ENCODE measurements at regions not wholly inside any gene's neighbourhood (a gene's known extent, or its start where the extent isn't known, plus 50 kb on each side); places are given as distances from the start of the nearest gene placed in this dataset.
"Not testable (repeated sequence)": the region's sequence is repeated elsewhere in the genome, so short reads cannot be mapped to it uniquely, and the experiment has no call there.

DNA sequence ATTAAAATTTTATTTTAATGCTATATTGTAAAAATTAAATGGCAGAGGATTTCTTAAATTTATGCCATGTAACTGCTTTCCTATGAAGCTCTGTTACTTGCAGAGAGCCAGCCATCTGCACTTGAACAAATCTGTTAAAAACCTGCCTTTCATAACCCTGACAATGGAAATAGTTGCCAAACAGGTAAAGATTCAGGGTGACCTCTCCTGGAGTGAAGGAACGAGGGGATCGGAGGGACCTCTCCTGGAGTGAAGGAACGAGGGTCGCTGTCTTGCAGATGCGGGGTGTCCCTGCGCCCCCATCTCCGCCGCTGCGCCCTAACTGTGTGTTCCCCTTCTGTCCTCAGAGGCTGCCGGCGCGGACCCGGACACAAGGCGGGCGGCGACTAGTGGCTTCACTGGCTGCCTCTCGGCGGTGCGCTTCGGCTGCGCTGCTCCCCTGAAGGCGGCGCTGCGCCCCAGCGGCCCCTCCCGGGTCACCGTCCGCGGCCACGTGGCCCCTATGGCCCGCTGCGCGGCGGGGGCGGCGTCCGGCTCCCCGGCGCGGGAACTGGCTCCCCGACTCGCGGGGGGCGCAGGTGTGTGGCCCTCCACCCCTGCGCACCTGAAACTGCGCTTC, 295.9 kb upstream of the SPATA31A3 start:
- TF ChIP-seq, protein P1, sequence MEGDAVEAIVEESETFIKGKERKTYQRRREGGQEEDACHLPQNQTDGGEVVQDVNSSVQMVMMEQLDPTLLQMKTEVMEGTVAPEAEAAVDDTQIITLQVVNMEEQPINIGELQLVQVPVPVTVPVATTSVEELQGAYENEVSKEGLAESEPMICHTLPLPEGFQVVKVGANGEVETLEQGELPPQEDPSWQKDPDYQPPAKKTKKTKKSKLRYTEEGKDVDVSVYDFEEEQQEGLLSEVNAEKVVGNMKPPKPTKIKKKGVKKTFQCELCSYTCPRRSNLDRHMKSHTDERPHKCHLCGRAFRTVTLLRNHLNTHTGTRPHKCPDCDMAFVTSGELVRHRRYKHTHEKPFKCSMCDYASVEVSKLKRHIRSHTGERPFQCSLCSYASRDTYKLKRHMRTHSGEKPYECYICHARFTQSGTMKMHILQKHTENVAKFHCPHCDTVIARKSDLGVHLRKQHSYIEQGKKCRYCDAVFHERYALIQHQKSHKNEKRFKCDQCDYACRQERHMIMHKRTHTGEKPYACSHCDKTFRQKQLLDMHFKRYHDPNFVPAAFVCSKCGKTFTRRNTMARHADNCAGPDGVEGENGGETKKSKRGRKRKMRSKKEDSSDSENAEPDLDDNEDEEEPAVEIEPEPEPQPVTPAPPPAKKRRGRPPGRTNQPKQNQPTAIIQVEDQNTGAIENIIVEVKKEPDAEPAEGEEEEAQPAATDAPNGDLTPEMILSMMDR (IDR thresholded peaks at IDR 0.05) = not testable (repeated sequence)
- TF ChIP-seq EP300, POLR2A (IDR thresholded peaks at IDR 0.05): not testable (repeated sequence)
